GM23338 (cell line): ENCODE measurements at regions not wholly inside any gene's neighbourhood (a gene's known extent, or its start where the extent isn't known, plus 50 kb on each side); places are given as distances from the start of the nearest gene placed in this dataset.

Experiments
- CREB1 ChIP-seq: fragments of 250-450 bp; sonication (Bioruptor Pico); IDR thresholded peaks from 2 replicates; pipeline ENCODE4 v1.5.0; 2020; ENCODE audit warnings: low read depth, mild to moderate bottlenecking, moderate library complexity
- EZH2 ChIP-seq: fragments of 200-600 bp; sonication (generic); IDR thresholded peaks from one replicate; pipeline ENCODE4 v1.8.0; 2017; ENCODE audit warnings: antibody characterized with exemption, mild to moderate bottlenecking, low read depth; ENCODE audit not compliant: unreplicated experiment
- EZH2phosphoT487 ChIP-seq: fragments of 200-600 bp; sonication (generic); IDR thresholded peaks from one replicate; pipeline ENCODE4 v1.8.1; 2018; ENCODE audit warnings: antibody characterized with exemption; ENCODE audit not compliant: unreplicated experiment
- JUNB ChIP-seq: IDR thresholded peaks from one replicate; pipeline ENCODE4 v1.6.1; 2016; ENCODE audit warnings: antibody characterized with exemption; ENCODE audit not compliant: unreplicated experiment
- POLR2AphosphoS5 ChIP-seq: IDR thresholded peaks from 2 replicates; pipeline ENCODE4 v1.6.1; 2016; ENCODE audit warnings: antibody characterized with exemption, low read depth
- REST ChIP-seq: IDR thresholded peaks from one replicate; pipeline ENCODE4 v1.6.1; 2018; ENCODE audit warnings: antibody characterized with exemption; ENCODE audit not compliant: unreplicated experiment
- STAT1 ChIP-seq: IDR thresholded peaks from one replicate; pipeline ENCODE4 v1.6.1; 2016; ENCODE audit warnings: antibody characterized with exemption; ENCODE audit not compliant: unreplicated experiment
- ZNF114 ChIP-seq: fragments of 250-450 bp; sonication (Bioruptor Pico); IDR thresholded peaks from 2 replicates; pipeline ENCODE4 v1.5.0; 2020; ENCODE audit warnings: mild to moderate bottlenecking, moderate library complexity
- TF ChIP-seq, protein P1 (sequence below), 2 experiments: fragments of 200-600 bp in 1 of 2; sonication (generic) in 1 of 2; conservative IDR thresholded peaks; 2 replicates each; pipeline versions ENCODE4 v1.5.1 to v1.6.1; 2016 to 2017; ENCODE audit warnings: antibody characterized with exemption in 2 of 2, low read depth in 2 of 2, mild to moderate bottlenecking in 2 of 2, moderate library complexity in 1 of 2
- TF ChIP-seq, protein P2 (sequence below): IDR thresholded peaks from 2 replicates; pipeline ENCODE4 v1.6.1; 2016; ENCODE audit warnings: antibody characterized with exemption

- TF ChIP-seq POLR2AphosphoS5: no peak
- TF ChIP-seq, protein P1, sequence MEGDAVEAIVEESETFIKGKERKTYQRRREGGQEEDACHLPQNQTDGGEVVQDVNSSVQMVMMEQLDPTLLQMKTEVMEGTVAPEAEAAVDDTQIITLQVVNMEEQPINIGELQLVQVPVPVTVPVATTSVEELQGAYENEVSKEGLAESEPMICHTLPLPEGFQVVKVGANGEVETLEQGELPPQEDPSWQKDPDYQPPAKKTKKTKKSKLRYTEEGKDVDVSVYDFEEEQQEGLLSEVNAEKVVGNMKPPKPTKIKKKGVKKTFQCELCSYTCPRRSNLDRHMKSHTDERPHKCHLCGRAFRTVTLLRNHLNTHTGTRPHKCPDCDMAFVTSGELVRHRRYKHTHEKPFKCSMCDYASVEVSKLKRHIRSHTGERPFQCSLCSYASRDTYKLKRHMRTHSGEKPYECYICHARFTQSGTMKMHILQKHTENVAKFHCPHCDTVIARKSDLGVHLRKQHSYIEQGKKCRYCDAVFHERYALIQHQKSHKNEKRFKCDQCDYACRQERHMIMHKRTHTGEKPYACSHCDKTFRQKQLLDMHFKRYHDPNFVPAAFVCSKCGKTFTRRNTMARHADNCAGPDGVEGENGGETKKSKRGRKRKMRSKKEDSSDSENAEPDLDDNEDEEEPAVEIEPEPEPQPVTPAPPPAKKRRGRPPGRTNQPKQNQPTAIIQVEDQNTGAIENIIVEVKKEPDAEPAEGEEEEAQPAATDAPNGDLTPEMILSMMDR (conservative IDR thresholded peaks at IDR 0.05; ENCODE audit: low read depth in 2 of 2): no peak
- TF ChIP-seq EZH2: no peak
- TF ChIP-seq EZH2phosphoT487: no peak
- no peak for TF ChIP-seq REST
- no peak for TF ChIP-seq JUNB
- TF ChIP-seq, protein P2, sequence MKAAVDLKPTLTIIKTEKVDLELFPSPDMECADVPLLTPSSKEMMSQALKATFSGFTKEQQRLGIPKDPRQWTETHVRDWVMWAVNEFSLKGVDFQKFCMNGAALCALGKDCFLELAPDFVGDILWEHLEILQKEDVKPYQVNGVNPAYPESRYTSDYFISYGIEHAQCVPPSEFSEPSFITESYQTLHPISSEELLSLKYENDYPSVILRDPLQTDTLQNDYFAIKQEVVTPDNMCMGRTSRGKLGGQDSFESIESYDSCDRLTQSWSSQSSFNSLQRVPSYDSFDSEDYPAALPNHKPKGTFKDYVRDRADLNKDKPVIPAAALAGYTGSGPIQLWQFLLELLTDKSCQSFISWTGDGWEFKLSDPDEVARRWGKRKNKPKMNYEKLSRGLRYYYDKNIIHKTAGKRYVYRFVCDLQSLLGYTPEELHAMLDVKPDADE: no peak
- TF ChIP-seq CREB1 (CRISPR knock-in tag): no peak
- no peak for TF ChIP-seq ZNF114 (CRISPR knock-in tag)
- no peak for TF ChIP-seq STAT1
These were observed 313.4 kb downstream of the CNTN3 start for GRCh38 chr3:74301056-74301455.
